ENCODE measurements at regions not wholly inside any gene's neighbourhood (a gene's known extent, or its start where the extent isn't known, plus 50 kb on each side); places are given as distances from the start of the nearest gene placed in this dataset.

- DNase-seq (ENCODE audit: low spot score) = no peak
These were observed 93.6 kb upstream of the UST start for GRCh38 chr6:148653138-148653776.

- DNase-seq (ENCODE audit: low spot score) = peak; percentile 34
These were observed 89.8 kb upstream of the UST start for GRCh38 chr6:148657048-148657447.

GRCh38 chr6:148658681-148659430 is 88.0 kb upstream of the UST start:
- no peak for DNase-seq (ENCODE audit: low spot score)

GRCh38 chr6:148667395-148667794 is 79.4 kb upstream of the UST start:
- no peak for DNase-seq (ENCODE audit: low spot score)

GRCh38 chr6:148671085-148671484 is 75.7 kb upstream of the UST start:
- DNase-seq (ENCODE audit: low spot score) = no peak

- no peak for DNase-seq (ENCODE audit: low spot score)
These were observed 74.9 kb upstream of the UST start for GRCh38 chr6:148671952-148672351.

- no peak for DNase-seq (ENCODE audit: low spot score)
These were observed 72.5 kb upstream of the UST start for GRCh38 chr6:148674306-148674705.

- DNase-seq (ENCODE audit: low spot score) = no peak
These were observed 69.0 kb upstream of the UST start for GRCh38 chr6:148677594-148678476.

GRCh38 chr6:148678682-148679081 is 68.1 kb upstream of the UST start:
- DNase-seq (ENCODE audit: low spot score) = no peak

GRCh38 chr6:148681666-148682065 is 65.2 kb upstream of the UST start:
- DNase-seq (ENCODE audit: low spot score) = no peak

GRCh38 chr6:148682252-148682651 is 64.6 kb upstream of the UST start:
- no peak for DNase-seq (ENCODE audit: low spot score)

GRCh38 chr6:148682990-148683389 is 63.8 kb upstream of the UST start:
- no peak for DNase-seq (ENCODE audit: low spot score)

GRCh38 chr6:148689168-148689567 is 57.7 kb upstream of the UST start:
- no peak for DNase-seq (ENCODE audit: low spot score)

- no peak for DNase-seq (ENCODE audit: low spot score)
These were observed 52.8 kb upstream of the UST start for GRCh38 chr6:148693882-148694484.
